ENCODE measurements at regions not wholly inside any gene's neighbourhood (a gene's known extent, or its start where the extent isn't known, plus 50 kb on each side); places are given as distances from the start of the nearest gene placed in this dataset.

DNA sequence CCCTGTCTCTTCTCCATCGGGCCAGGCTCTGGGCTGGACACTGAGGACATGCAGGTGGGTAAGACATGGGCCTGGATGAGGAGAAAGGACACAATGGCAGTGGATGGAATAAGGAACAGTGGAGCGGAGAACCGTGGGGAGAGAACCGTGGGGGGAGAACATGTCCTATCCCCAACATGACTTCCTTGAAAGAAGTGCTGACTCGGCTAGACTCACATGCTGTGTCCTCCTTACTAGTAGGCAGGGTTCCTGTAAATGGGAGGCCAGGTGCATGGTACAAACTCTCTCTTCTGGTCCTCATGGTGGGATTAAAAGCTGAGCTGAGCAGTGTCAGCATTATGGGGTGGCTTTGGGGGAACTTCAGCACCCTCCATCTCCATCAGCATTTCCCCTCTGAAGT is 137.4 kb upstream of the CSF3R start:
- no peak overlapping the region for H3K27ac ChIP-seq (ENCODE audit: low read depth in 2 of 2, low read length in 2 of 2)
- H3K4me3 ChIP-seq (ENCODE audit: low read length in 2 of 2) = no peak overlapping the region
- no peaks in the 10 kb centered on the region for H3K9me3 ChIP-seq (ENCODE audit: control insufficient read depth in 2 of 2, low read length in 2 of 2)
- no peak overlapping the region for H3K9ac ChIP-seq (ENCODE audit: low read depth in 1 of 2, low read length in 2 of 2)
- peaks cover 0 to 3% of the 10 kb centered on the region in 2 donors for H3K27me3 ChIP-seq (ENCODE audit: control insufficient read depth in 2 of 2, insufficient read depth in 2 of 2, low read length in 2 of 2)
- no peaks in the 10 kb centered on the region for H3K36me3 ChIP-seq (ENCODE audit: control insufficient read depth in 2 of 2, insufficient read depth in 2 of 2, low read length in 2 of 2)
- H3K4me1 ChIP-seq (ENCODE audit: control insufficient read depth in 2 of 2, insufficient read depth in 2 of 2, low read length in 2 of 2) = no peaks in the 10 kb centered on the region

DNA sequence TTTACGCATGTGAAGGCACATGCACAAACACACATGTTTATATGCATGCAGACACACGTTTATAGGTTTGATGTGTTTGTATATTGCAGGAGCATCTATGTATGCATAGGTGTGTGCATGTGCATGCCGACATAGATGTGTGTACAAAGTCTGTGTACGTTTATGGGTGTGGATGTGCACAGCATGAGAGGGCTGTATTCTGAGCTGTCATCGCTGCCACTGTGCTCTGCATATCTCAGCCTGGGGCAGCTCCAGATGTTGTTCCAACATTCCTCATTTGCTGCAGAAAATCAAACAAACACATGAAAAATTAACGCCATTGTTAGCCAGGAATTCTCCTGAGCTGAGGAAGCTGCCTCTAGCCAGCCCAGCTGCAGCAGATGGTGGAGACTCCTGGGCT is 132.3 kb upstream of the CSF3R start:
- no peak overlapping the region for H3K4me3 ChIP-seq (ENCODE audit: low read length in 2 of 2)
- H3K27ac ChIP-seq (ENCODE audit: low read depth in 2 of 2, low read length in 2 of 2) = no peak overlapping the region
- H3K27me3 ChIP-seq (ENCODE audit: control insufficient read depth in 2 of 2, insufficient read depth in 2 of 2, low read length in 2 of 2) = peaks cover 9 to 14% of the 10 kb centered on the region in 2 donors
- no peaks in the 10 kb centered on the region for H3K36me3 ChIP-seq (ENCODE audit: control insufficient read depth in 2 of 2, insufficient read depth in 2 of 2, low read length in 2 of 2)
- H3K4me1 ChIP-seq (ENCODE audit: control insufficient read depth in 2 of 2, insufficient read depth in 2 of 2, low read length in 2 of 2) = no peaks in the 10 kb centered on the region
- no peaks in the 10 kb centered on the region for H3K9me3 ChIP-seq (ENCODE audit: control insufficient read depth in 2 of 2, low read length in 2 of 2)
- H3K9ac ChIP-seq (ENCODE audit: low read depth in 1 of 2, low read length in 2 of 2) = no peak overlapping the region

DNA sequence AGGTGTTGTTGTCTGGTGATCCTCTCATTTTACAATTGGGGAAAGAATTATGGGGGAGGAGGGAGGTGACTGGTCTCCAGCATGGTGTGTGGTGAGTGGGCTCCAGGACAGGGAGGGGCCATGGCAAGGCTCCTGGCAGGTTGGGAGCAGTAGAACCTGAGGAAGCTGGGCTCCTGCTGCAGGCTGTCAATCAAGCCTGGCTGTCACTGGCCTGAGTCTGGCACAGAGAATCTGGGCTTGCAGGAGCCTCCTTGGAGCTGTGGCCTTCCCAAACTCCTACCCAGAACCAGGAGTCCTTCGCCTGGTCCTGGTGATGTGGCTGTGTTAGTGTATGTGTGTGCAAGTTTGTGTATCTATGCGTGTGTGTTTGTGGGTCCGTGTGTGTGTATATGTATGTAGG is 131.9 kb upstream of the CSF3R start:
- no peak overlapping the region for H3K9ac ChIP-seq (ENCODE audit: low read depth in 1 of 2, low read length in 2 of 2)
- no peaks in the 10 kb centered on the region for H3K36me3 ChIP-seq (ENCODE audit: control insufficient read depth in 2 of 2, insufficient read depth in 2 of 2, low read length in 2 of 2)
- no peak overlapping the region for H3K4me3 ChIP-seq (ENCODE audit: low read length in 2 of 2)
- H3K27me3 ChIP-seq (ENCODE audit: control insufficient read depth in 2 of 2, insufficient read depth in 2 of 2, low read length in 2 of 2) = peaks cover 9 to 14% of the 10 kb centered on the region in 2 donors
- H3K9me3 ChIP-seq (ENCODE audit: control insufficient read depth in 2 of 2, low read length in 2 of 2) = no peaks in the 10 kb centered on the region
- no peak overlapping the region for H3K27ac ChIP-seq (ENCODE audit: low read depth in 2 of 2, low read length in 2 of 2)
- no peaks in the 10 kb centered on the region for H3K4me1 ChIP-seq (ENCODE audit: control insufficient read depth in 2 of 2, insufficient read depth in 2 of 2, low read length in 2 of 2)

DNA sequence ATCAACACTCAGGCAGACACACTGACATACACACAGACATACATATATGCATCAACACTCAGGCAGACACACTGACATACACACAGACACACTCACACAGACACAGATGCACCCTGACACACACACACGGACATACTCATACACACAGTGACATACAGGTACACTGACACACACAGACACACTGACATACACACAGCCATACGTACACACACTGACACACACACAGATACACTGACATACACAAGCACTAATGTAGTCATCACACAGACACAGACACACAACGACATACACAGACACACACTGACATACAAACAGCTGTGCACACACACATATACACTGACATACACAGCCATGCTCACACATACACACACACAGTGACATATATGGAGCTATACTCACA is 131.0 kb upstream of the CSF3R start:
- H3K27ac ChIP-seq (ENCODE audit: low read depth in 2 of 2, low read length in 2 of 2) = no peak overlapping the region
- peaks cover 9 to 14% of the 10 kb centered on the region in 2 donors for H3K27me3 ChIP-seq (ENCODE audit: control insufficient read depth in 2 of 2, insufficient read depth in 2 of 2, low read length in 2 of 2)
- H3K4me3 ChIP-seq (ENCODE audit: low read length in 2 of 2) = no peak overlapping the region
- no peaks in the 10 kb centered on the region for H3K36me3 ChIP-seq (ENCODE audit: control insufficient read depth in 2 of 2, insufficient read depth in 2 of 2, low read length in 2 of 2)
- no peaks in the 10 kb centered on the region for H3K4me1 ChIP-seq (ENCODE audit: control insufficient read depth in 2 of 2, insufficient read depth in 2 of 2, low read length in 2 of 2)
- no peak overlapping the region for H3K9ac ChIP-seq (ENCODE audit: low read depth in 1 of 2, low read length in 2 of 2)
- no peaks in the 10 kb centered on the region for H3K9me3 ChIP-seq (ENCODE audit: control insufficient read depth in 2 of 2, low read length in 2 of 2)

DNA sequence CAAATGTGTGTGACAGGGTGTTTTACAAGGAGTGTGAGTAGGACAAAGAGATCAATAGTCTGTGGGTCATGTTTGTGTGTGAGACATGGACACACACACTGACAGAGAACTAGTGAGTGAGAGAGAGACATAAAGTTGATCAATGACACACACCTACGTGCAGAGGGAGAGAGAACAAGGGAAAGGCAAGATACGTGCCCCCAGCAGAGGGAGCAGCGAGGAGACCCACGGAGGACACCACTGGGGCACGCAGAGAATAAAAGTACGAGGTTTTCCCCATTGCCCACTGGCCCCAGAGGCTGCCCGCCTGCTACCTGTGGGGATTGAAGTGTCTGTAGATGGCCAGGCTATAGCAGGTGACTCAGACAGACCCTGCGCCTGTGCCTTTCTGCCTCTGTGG is 130.2 kb upstream of the CSF3R start:
- Histone ChIP-seq H3K4me3 (ENCODE audit: low read length in 2 of 2) (no peak overlapping the region), H3K4me1 (ENCODE audit: control insufficient read depth in 2 of 2, insufficient read depth in 2 of 2, low read length in 2 of 2) (no peaks in the 10 kb centered on the region), H3K36me3 (ENCODE audit: control insufficient read depth in 2 of 2, insufficient read depth in 2 of 2, low read length in 2 of 2) (no peaks in the 10 kb centered on the region), H3K9me3 (ENCODE audit: control insufficient read depth in 2 of 2, low read length in 2 of 2) (no peaks in the 10 kb centered on the region), H3K27me3 (ENCODE audit: control insufficient read depth in 2 of 2, insufficient read depth in 2 of 2, low read length in 2 of 2) (peaks cover 9 to 14% of the 10 kb centered on the region in 2 donors), H3K9ac (ENCODE audit: low read depth in 1 of 2, low read length in 2 of 2) (no peak overlapping the region), H3K27ac (ENCODE audit: low read depth in 2 of 2, low read length in 2 of 2) (no peak overlapping the region)

DNA sequence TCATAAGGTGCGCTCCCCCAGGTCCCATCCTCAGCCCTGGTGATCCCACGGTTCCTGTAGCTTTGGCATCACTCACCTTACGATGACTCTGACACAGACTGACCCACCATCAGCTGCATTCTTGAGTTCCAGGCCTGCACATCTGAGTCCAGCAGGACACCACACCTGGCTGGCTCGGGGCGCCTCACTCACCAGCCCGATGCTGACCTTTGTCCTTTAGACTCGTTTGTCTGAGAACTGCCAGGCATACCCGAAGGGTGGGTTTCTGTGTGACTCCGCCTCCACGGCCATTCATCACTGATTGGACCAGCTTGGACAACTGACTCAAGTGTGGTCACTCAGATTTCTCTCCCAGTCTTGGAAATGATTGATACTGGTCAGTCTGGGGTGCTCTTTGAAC is 129.4 kb upstream of the CSF3R start:
- H3K4me1 ChIP-seq (ENCODE audit: control insufficient read depth in 2 of 2, insufficient read depth in 2 of 2, low read length in 2 of 2) = no peaks in the 10 kb centered on the region
- H3K36me3 ChIP-seq (ENCODE audit: control insufficient read depth in 2 of 2, insufficient read depth in 2 of 2, low read length in 2 of 2) = no peaks in the 10 kb centered on the region
- H3K27ac ChIP-seq (ENCODE audit: low read depth in 2 of 2, low read length in 2 of 2) = no peak overlapping the region
- peaks cover 9 to 14% of the 10 kb centered on the region in 2 donors for H3K27me3 ChIP-seq (ENCODE audit: control insufficient read depth in 2 of 2, insufficient read depth in 2 of 2, low read length in 2 of 2)
- H3K4me3 ChIP-seq (ENCODE audit: low read length in 2 of 2) = no peak overlapping the region
- no peak overlapping the region for H3K9ac ChIP-seq (ENCODE audit: low read depth in 1 of 2, low read length in 2 of 2)
- H3K9me3 ChIP-seq (ENCODE audit: control insufficient read depth in 2 of 2, low read length in 2 of 2) = no peaks in the 10 kb centered on the region

DNA sequence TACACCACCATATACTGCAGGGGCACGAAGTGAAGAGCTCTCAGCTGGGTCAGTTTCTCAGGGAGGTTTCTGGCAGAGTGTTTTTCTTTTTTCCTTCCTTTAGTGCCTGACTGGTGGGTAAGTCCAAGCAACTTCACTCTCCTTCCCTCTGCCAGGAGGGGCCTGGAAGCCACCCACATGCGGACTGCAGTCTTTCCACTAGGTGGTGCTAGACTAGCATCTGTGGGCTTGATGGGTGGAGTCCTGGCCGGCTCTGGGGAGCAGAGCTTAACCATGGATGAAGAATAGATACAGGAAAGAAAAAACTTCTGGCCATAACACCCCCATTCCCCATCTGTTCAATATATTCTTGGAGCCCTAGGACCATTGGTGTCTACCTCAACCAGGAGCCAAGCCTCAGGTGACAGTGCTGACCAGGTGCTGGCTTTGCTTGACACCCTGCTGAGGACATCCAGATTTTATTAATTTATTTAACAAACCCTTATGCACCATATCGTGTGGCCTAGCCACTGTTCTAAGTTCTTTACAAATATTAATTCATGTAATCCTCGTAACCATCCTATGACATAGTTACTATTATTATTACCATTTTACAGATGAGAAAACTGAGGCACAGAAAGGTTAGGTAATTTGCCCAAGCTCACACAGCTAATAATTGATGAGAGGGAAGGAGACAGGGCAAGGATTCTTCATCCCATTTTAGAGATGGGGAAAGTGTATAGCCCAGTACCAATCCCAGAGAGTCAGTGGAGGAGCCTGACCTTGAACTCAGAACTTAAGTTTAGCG is 126.7 kb upstream of the CSF3R start:
- no peaks in the 10 kb centered on the region for H3K4me1 ChIP-seq (ENCODE audit: control insufficient read depth in 2 of 2, insufficient read depth in 2 of 2, low read length in 2 of 2)
- no peaks in the 10 kb centered on the region for H3K36me3 ChIP-seq (ENCODE audit: control insufficient read depth in 2 of 2, insufficient read depth in 2 of 2, low read length in 2 of 2)
- H3K9ac ChIP-seq (ENCODE audit: low read depth in 1 of 2, low read length in 2 of 2) = no peak overlapping the region
- H3K27me3 ChIP-seq (ENCODE audit: control insufficient read depth in 2 of 2, insufficient read depth in 2 of 2, low read length in 2 of 2) = peaks cover 9 to 11% of the 10 kb centered on the region in 2 donors
- H3K4me3 ChIP-seq (ENCODE audit: low read length in 2 of 2) = no peak overlapping the region
- H3K9me3 ChIP-seq (ENCODE audit: control insufficient read depth in 2 of 2, low read length in 2 of 2) = no peaks in the 10 kb centered on the region
- no peak overlapping the region for H3K27ac ChIP-seq (ENCODE audit: low read depth in 2 of 2, low read length in 2 of 2)

DNA sequence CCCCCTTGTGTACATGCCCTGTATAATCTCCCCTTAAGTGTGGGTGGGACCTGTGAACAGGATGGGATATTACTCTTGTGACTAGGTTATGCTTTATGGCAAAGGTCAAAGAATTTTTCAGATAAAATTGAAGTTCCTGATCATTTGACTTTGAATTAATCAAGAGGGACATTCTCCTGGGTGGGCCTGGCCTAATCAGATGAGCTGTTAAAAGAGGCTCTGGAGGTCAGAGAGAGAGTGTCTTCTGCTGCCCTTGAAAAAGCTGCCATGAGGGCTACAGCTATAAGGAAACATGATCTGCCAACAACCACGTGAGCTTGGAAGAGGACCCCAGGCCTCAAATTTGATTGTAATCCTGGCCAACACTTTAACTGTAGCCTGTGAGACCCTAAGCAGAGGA is 125.6 kb upstream of the CSF3R start:
- H3K9ac ChIP-seq (ENCODE audit: low read depth in 1 of 2, low read length in 2 of 2) = no peak overlapping the region
- H3K36me3 ChIP-seq (ENCODE audit: control insufficient read depth in 2 of 2, insufficient read depth in 2 of 2, low read length in 2 of 2) = no peaks in the 10 kb centered on the region
- no peak overlapping the region for H3K4me3 ChIP-seq (ENCODE audit: low read length in 2 of 2)
- H3K27me3 ChIP-seq (ENCODE audit: control insufficient read depth in 2 of 2, insufficient read depth in 2 of 2, low read length in 2 of 2) = peaks cover 5 to 6% of the 10 kb centered on the region in 2 donors
- H3K27ac ChIP-seq (ENCODE audit: low read depth in 2 of 2, low read length in 2 of 2) = no peak overlapping the region
- H3K4me1 ChIP-seq (ENCODE audit: control insufficient read depth in 2 of 2, insufficient read depth in 2 of 2, low read length in 2 of 2) = no peaks in the 10 kb centered on the region
- no peaks in the 10 kb centered on the region for H3K9me3 ChIP-seq (ENCODE audit: control insufficient read depth in 2 of 2, low read length in 2 of 2)

DNA sequence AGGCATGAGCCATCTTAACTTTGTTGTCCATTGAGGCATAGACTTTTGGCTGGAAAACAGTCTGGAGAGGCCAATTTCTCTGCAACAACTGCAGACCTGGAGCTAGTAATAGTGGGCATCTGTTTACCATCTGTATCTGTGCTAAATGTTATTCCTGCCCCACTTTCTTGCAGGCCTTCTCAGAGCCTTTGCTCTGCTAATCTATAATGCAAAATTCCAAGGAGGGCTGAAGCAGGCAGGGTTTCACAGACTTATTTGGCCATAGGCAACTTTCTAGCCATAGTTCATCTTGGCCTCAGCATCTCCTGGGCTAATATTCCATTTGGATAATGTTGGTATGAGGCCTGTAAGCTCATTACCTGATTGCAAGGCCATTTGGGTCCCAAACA is 124.5 kb upstream of the CSF3R start:
- H3K4me1 ChIP-seq (ENCODE audit: control insufficient read depth in 2 of 2, insufficient read depth in 2 of 2, low read length in 2 of 2) = no peaks in the 10 kb centered on the region
- H3K9me3 ChIP-seq (ENCODE audit: control insufficient read depth in 2 of 2, low read length in 2 of 2) = no peaks in the 10 kb centered on the region
- H3K36me3 ChIP-seq (ENCODE audit: control insufficient read depth in 2 of 2, insufficient read depth in 2 of 2, low read length in 2 of 2) = no peaks in the 10 kb centered on the region
- H3K9ac ChIP-seq (ENCODE audit: low read depth in 1 of 2, low read length in 2 of 2) = no peak overlapping the region
- H3K4me3 ChIP-seq (ENCODE audit: low read length in 2 of 2) = no peak overlapping the region
- H3K27me3 ChIP-seq (ENCODE audit: control insufficient read depth in 2 of 2, insufficient read depth in 2 of 2, low read length in 2 of 2) = peaks cover 0 to 3% of the 10 kb centered on the region in 2 donors
- H3K27ac ChIP-seq (ENCODE audit: low read depth in 2 of 2, low read length in 2 of 2) = no peak overlapping the region

DNA sequence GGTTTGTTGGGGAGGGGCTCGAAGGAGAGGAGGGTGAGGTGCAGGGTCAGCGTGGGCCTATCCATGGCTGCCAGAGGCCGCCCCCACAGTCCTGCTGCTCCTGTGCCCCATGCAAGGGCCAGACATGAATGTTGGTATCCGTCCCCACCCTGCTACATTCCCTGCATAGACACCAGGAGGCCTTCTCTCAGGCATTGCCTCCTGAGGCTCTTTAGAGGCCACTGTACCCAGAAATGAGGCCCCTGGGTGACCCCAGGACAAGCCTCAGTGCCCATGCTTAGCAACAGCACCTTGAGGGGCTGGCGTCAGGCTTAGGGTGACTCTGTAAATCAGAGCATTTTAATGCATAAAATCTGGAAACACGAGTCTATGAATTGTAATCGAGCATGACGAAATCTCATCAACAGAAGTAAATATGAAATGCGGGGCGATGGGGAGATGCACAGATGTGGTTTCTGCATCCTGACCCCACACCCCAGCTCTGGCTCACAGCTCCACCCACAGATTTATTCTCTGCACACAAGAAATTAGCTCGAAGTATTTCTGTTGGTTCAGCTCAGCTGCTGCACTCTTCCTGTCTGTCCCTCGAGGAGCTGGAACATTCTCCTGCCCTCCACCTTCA is 124.0 kb upstream of the CSF3R start:
- H3K9ac ChIP-seq (ENCODE audit: low read depth in 1 of 2, low read length in 2 of 2) = no peak overlapping the region
- H3K4me3 ChIP-seq (ENCODE audit: low read length in 2 of 2) = no peak overlapping the region
- no peak overlapping the region for H3K27ac ChIP-seq (ENCODE audit: low read depth in 2 of 2, low read length in 2 of 2)
- peaks cover 0 to 3% of the 10 kb centered on the region in 2 donors for H3K27me3 ChIP-seq (ENCODE audit: control insufficient read depth in 2 of 2, insufficient read depth in 2 of 2, low read length in 2 of 2)
- H3K9me3 ChIP-seq (ENCODE audit: control insufficient read depth in 2 of 2, low read length in 2 of 2) = no peaks in the 10 kb centered on the region
- H3K36me3 ChIP-seq (ENCODE audit: control insufficient read depth in 2 of 2, insufficient read depth in 2 of 2, low read length in 2 of 2) = no peaks in the 10 kb centered on the region
- no peaks in the 10 kb centered on the region for H3K4me1 ChIP-seq (ENCODE audit: control insufficient read depth in 2 of 2, insufficient read depth in 2 of 2, low read length in 2 of 2)

Data from mucosa of rectum (tissue), 2 donors.